Effector memory CD4-positive, alpha-beta T cell (primary cell): ENCODE measurements at regions not wholly inside any gene's neighbourhood (a gene's known extent, or its start where the extent isn't known, plus 50 kb on each side); places are given as distances from the start of the nearest gene placed in this dataset.

Source experiments
- DNase-seq, 3 donors: peaks; one replicate each; pipeline ENCODE4 v3.0.0-alpha.2; 2020
- H3K27ac ChIP-seq: 2 replicates; pipeline ENCODE4 v1.7.0; 2013; ENCODE audit warnings: mild to moderate bottlenecking, low read length, moderate library complexity; ENCODE audit not compliant: insufficient read depth, poor library complexity, severe bottlenecking
- H3K27me3 ChIP-seq: replicated peaks from 2 replicates; pipeline ENCODE4 v1.7.0; 2013; ENCODE audit warnings: mild to moderate bottlenecking, low read length; ENCODE audit not compliant: insufficient read depth, control insufficient read depth, poor library complexity, severe bottlenecking
- H3K36me3 ChIP-seq: 2 replicates; pipeline ENCODE4 v1.7.0; 2013; ENCODE audit warnings: mild to moderate bottlenecking, low read length, moderate library complexity; ENCODE audit not compliant: control insufficient read depth, insufficient read depth
- H3K4me1 ChIP-seq: 2 replicates; pipeline ENCODE4 v1.7.0; 2013; ENCODE audit warnings: low read length, mild to moderate bottlenecking; ENCODE audit not compliant: control insufficient read depth, insufficient read depth, poor library complexity, severe bottlenecking
- H3K4me3 ChIP-seq: 2 replicates; pipeline ENCODE4 v1.7.0; 2013; ENCODE audit warnings: low read length, low read depth, mild to moderate bottlenecking; ENCODE audit not compliant: insufficient read depth, poor library complexity, severe bottlenecking
- H3K9me3 ChIP-seq: 2 replicates; pipeline ENCODE4 v1.7.0; 2013; ENCODE audit warnings: mild to moderate bottlenecking, low read length, moderate library complexity; ENCODE audit not compliant: control insufficient read depth

DNA sequence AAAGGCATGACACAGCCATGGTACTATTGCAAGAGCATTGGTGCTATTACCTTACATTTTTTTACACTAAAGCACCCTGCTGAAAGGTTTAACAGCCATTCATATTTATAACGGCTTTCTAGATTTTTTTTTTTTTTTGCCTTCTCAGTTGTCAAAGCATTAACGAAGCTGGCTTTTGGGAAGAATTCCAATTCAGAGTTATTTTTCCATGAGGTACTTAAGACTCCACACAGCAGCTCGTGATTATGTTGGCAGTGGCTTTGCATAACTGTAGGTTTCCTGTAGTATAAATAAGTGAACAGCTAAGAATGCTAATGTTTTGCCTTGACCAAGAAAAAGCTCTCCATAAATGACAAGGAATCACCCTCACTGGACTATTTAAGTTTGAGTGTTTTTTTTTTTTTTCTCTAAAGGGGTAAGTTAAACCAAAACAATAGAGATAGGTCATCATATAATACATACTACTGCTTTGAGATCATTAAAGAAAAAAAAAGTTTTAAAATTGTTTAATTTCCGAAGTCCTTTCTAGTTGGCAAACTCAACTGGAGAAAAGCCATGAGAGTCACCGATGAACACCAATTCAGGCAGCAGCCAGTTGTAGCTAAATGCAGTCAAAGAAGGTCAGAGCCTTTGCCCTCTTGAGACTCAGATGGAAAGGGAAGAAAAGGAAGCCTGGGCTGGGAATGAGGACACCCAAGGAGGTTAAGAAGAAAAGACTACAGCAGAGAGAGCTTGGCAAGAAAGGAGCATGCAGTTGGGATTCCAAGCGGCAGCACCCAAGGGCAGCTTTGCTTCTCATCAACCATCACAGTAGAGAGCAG, 187.4 kb upstream of the NCKAP5 start:
- Histone ChIP-seq H3K9me3 (no peaks in the 10 kb centered on the region), H3K4me1 (no peaks in the 10 kb centered on the region), H3K4me3 (no peak overlapping the region), H3K27ac (no peak overlapping the region), H3K27me3 (no peaks in the 10 kb centered on the region), H3K36me3 (no peaks in the 10 kb centered on the region)
- no peak for DNase-seq

DNA sequence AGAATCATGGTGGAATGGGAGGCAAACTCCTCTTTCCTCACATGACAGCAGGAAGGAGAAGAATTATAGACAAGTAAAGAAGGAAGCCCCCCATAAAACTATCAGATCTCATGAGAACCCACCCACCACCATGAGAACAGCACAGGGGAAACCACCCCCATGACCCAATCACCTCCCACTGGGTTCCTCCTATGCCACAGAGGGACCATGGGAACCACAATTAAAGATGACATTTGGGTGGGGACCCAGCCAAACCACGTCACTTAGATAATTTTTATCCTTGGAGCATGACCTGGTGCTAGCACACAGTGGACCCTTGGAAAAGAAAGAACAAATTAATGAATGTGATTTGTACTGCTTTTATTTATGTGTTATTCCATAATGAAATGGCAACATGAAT, 188.6 kb upstream of the NCKAP5 start:
- no peaks in the 10 kb centered on the region for H3K4me1 ChIP-seq
- no peaks in the 10 kb centered on the region for H3K9me3 ChIP-seq
- no peak overlapping the region for H3K27ac ChIP-seq
- DNase-seq = no peak
- H3K27me3 ChIP-seq = no peaks in the 10 kb centered on the region
- no peaks in the 10 kb centered on the region for H3K36me3 ChIP-seq
- no peak overlapping the region for H3K4me3 ChIP-seq

DNA sequence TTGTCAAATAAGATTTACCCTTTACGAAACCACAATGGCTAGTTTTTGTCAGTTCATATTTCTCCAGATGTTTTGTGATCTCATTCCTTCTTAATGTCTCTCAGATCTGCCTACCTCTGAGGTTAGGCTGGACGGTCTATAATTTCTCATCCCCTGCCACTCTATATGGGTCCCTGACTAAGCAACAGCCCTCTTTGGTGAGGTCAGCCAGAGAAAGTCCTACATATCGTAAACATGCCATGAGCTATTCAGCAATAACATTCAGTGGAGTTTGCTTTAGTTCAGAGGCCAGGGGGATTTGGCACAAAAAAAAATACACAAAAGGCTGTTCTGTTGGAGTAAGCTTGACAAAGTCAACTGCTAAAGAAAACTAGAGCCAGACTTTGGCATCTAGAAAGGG, 192.1 kb upstream of the NCKAP5 start:
- H3K9me3 ChIP-seq = no peaks in the 10 kb centered on the region
- no peak overlapping the region for H3K4me3 ChIP-seq
- no peak overlapping the region for H3K27ac ChIP-seq
- no peak for DNase-seq
- H3K36me3 ChIP-seq = no peaks in the 10 kb centered on the region
- no peaks in the 10 kb centered on the region for H3K4me1 ChIP-seq
- H3K27me3 ChIP-seq = no peaks in the 10 kb centered on the region

DNA sequence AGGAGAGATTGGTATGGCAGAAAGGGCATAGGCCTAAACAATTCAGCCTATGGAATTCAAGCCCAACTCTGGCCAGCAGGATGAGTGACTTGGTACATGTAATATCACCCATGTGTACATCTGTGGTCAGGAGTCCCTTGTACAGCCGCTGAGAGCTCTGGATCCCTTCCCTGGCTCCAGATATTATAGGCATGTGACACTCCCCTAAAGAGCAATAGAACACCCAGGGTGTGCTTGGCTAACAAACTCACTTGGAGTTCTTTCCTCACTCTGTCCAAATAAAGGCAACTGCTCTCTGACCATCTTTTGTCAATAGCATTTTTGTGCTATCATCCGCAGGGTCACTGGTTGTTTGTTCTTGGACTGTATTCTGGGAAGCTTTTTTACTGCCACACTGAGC, 197.4 kb upstream of the NCKAP5 start:
- H3K27ac ChIP-seq = no peak overlapping the region
- H3K36me3 ChIP-seq = no peaks in the 10 kb centered on the region
- no peaks in the 10 kb centered on the region for H3K27me3 ChIP-seq
- H3K9me3 ChIP-seq = no peaks in the 10 kb centered on the region
- DNase-seq = no peak
- H3K4me3 ChIP-seq = no peak overlapping the region
- no peaks in the 10 kb centered on the region for H3K4me1 ChIP-seq

GRCh38 chr2:133766164-133766832, 198.0 kb upstream of the NCKAP5 start:
- no peak for DNase-seq
- Histone ChIP-seq H3K36me3 (no peaks in the 10 kb centered on the region), H3K27ac (no peak overlapping the region), H3K4me1 (no peaks in the 10 kb centered on the region), H3K4me3 (no peak overlapping the region), H3K27me3 (no peaks in the 10 kb centered on the region), H3K9me3 (no peaks in the 10 kb centered on the region)

DNA sequence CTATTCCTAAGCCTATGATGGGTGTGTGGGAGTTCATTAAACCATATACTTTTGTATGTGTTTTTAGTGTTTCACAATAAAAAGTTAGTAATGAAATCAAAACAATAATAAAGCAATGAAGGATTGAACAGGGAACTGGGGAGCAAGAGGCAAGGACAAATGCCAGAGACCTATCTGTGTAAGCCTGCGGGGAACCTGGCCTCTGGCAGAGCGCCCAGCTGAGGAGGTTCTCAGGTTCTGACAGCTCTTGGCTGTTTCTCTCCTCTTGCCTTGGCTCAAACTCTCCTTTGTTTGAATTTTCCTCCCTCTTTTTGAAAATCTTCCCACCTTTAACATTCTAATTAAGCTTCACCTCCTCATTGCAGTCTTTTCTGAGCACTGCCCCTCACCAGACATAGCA, 200.0 kb upstream of the NCKAP5 start:
- Histone ChIP-seq H3K36me3 (no peaks in the 10 kb centered on the region), H3K4me1 (no peaks in the 10 kb centered on the region), H3K27ac (no peak overlapping the region), H3K9me3 (no peaks in the 10 kb centered on the region), H3K4me3 (no peak overlapping the region), H3K27me3 (no peaks in the 10 kb centered on the region)
- DNase-seq = no peak

GRCh38 chr2:133768658-133769435, 200.6 kb upstream of the NCKAP5 start:
- no peaks in the 10 kb centered on the region for H3K4me1 ChIP-seq
- H3K27me3 ChIP-seq = no peaks in the 10 kb centered on the region
- H3K36me3 ChIP-seq = no peaks in the 10 kb centered on the region
- H3K9me3 ChIP-seq = no peaks in the 10 kb centered on the region
- no peak for DNase-seq
- no peak overlapping the region for H3K27ac ChIP-seq
- H3K4me3 ChIP-seq = no peak overlapping the region

DNA sequence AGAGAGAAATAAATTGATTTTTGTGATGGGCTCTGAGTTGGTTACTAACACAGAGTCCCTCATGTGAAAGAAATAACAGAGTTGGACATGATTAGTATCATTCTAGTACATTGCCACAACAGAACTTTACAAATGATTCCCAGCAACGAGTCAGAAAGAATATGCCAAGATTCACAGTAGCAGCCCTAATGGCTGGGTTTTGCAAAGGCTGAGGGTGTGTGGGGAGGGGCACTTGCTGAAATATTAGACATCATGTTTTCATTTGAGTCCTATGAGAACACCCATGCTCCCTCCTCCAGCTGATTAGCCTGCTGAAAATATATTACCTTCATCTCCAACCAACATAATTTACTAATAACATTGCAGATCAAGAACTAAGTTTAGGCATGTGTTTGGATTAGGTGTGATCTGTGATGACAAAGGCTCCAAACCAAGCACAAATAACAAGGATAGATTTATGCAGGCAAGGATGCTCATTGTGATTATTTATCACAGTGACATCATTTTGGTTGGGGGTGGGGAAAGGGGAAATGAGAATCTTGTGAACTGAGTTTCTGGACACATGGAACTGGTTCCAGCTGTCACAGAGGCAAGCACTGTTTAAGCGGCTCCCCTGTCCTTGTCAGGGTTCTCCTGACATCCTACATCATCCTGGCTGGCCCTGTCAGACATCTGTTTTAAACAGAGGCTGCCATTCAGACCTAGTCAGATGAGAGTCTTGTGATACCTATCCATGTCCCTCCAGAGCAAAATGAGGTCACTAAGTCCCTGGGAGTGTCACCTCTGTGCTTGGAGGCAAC, 205.8 kb upstream of the NCKAP5 start:
- no peak overlapping the region for H3K4me3 ChIP-seq
- H3K4me1 ChIP-seq = no peaks in the 10 kb centered on the region
- H3K27ac ChIP-seq = no peak overlapping the region
- no peak for DNase-seq
- H3K9me3 ChIP-seq = no peaks in the 10 kb centered on the region
- no peaks in the 10 kb centered on the region for H3K36me3 ChIP-seq
- no peaks in the 10 kb centered on the region for H3K27me3 ChIP-seq

- Histone ChIP-seq H3K4me3 (no peak overlapping the region), H3K27ac (no peak overlapping the region), H3K9me3 (no peaks in the 10 kb centered on the region), H3K36me3 (no peaks in the 10 kb centered on the region), H3K27me3 (no peaks in the 10 kb centered on the region), H3K4me1 (no peaks in the 10 kb centered on the region)
- no peak for DNase-seq
Observed at GRCh38 chr2:133774654-133775015, 206.4 kb upstream of the NCKAP5 start.
